ENCODE measurements at regions not wholly inside any gene's neighbourhood (a gene's known extent, or its start where the extent isn't known, plus 50 kb on each side); places are given as distances from the start of the nearest gene placed in this dataset.

GRCh38 chr5:67494186-67494855 is 297.7 kb upstream of the CD180 start:
- CTCF ChIA-PET, result interaction anchor here (0.7 to 2.2 kb wide), 3 partner anchors 659 to 778 kb away, joined by 3 to 8 read pairs (median 6); no protein-coding TSS in a partner anchor
- Histone ChIP-seq H2AFZ (ENCODE audit: control insufficient read depth, low read depth, low read length) (no peak overlapping the region), H3K9ac (ENCODE audit: control insufficient read depth, insufficient read depth, low read length) (no peak overlapping the region), H3K27ac (ENCODE audit: control insufficient read depth, insufficient read depth) (no peak overlapping the region), H3K4me3 (no peak overlapping the region), H3K36me3 (ENCODE audit: control insufficient read depth in 2 of 2, insufficient read depth in 2 of 2, low read length in 1 of 2) (no peaks in the 10 kb centered on the region), H3K4me1 (ENCODE audit: control insufficient read depth, insufficient read depth, low read length) (no peaks in the 10 kb centered on the region), H4K20me1 (ENCODE audit: control insufficient read depth, insufficient read depth) (no peaks in the 10 kb centered on the region), H3K79me2 (ENCODE audit: control insufficient read depth, insufficient read depth, low read length) (no peaks in the 10 kb centered on the region), H3K27me3 (replicated peaks in 1 of 2; ENCODE audit: control insufficient read depth in 2 of 2, insufficient read depth in 2 of 2, low read length in 1 of 2) (no peaks in the 10 kb centered on the region), H3K4me2 (ENCODE audit: control insufficient read depth, insufficient read depth) (no peak overlapping the region), H3K9me3 (replicated peaks; ENCODE audit: control insufficient read depth, insufficient read depth, low read length) (no peaks in the 10 kb centered on the region)
- WGBS (ENCODE audit: insufficient coverage, insufficient replicate concordance, low lambda C conversion rate, missing lambda C conversion rate), result 54% methylated on average over 14 of the region's 14 CpGs
- in situ Hi-C loops (cut with MboI) (no loop called here), intact Hi-C loops (cut with micrococcal nuclease; ENCODE audit: unreplicated experiment) (no loop called here)
- SMC1A ChIA-PET (ENCODE audit: uncharacterized antibody, unreplicated experiment), result interaction anchor here (0.9 to 1.0 kb wide), 2 partner anchors 8 to 752 kb away, joined by 3 read pairs; no protein-coding TSS in a partner anchor
- TF ChIP-seq MYB (IDR thresholded peaks at IDR 0.05; ENCODE audit: borderline replicate concordance, low read depth, low read length), result no peak
- no peak for TF ChIP-seq KDM1A (IDR thresholded peaks at IDR 0.05; ENCODE audit: borderline replicate concordance)
- no peak for TF ChIP-seq ZNF217 (IDR thresholded peaks at IDR 0.05)
- TF ChIP-seq PML (IDR thresholded peaks at IDR 0.05; ENCODE audit: low read length), result no peak
- TF ChIP-seq POLR2AphosphoS5 (IDR thresholded peaks at IDR 0.05; ENCODE audit: low read length), result no peak
- no peak for TF ChIP-seq ZNF687 (IDR thresholded peaks at IDR 0.05)
- BruUV-seq (replicated peaks), result no TSS peak
- ATAC-seq, result no peak
- no peak for DNase-seq (ENCODE audit: low read depth, low spot score)
- FAIRE-seq, result no peak
- POLR2A ChIA-PET, result no interaction called here
- RAD21 ChIA-PET (ENCODE audit: unreplicated experiment), result interaction anchor here (0.6 to 1.5 kb wide), 3 partner anchors 248 to 758 kb away, joined by 3 to 7 read pairs (median 6); no protein-coding TSS in a partner anchor
